SK-N-SH (cell line): ENCODE measurements at regions not wholly inside any gene's neighbourhood (a gene's known extent, or its start where the extent isn't known, plus 50 kb on each side); places are given as distances from the start of the nearest gene placed in this dataset.

Experiments
- CTCF ChIA-PET: fragments of 300-600, 350-600 bp; formaldehyde crosslinking; extraction: SDS; loops from one replicate; lab custom pipeline; 2021; lab: Yijun Ruan, JAX
- POLR2A ChIA-PET: fragments of 350-600 bp; sonication (Branson Sonifier 250); formaldehyde crosslinking; extraction: SDS; loops from one replicate; lab custom pipeline; 2020; ENCODE audit warnings: antibody characterized with exemption, inconsistent platforms; lab: Yijun Ruan, JAX
- DNase-seq: peaks from one replicate; pipeline ENCODE4 v3.0.0; 2012
- H2AFZ ChIP-seq: fragments of 200-600 bp; sonication (generic); 2 replicates; pipeline ENCODE4 v1.8.1; 2016; ENCODE audit warnings: antibody characterized with exemption, mild to moderate bottlenecking, low read depth
- H3F3A ChIP-seq: fragments of 200-600 bp; sonication (generic); replicated peaks from 2 replicates; pipeline ENCODE3; 2016; ENCODE audit warnings: antibody characterized with exemption, mild to moderate bottlenecking; ENCODE audit not compliant: insufficient read depth
- H3K27ac ChIP-seq, 2 experiments: fragments of 200-500 bp in 1 of 2; fragments of 200-600 bp in 1 of 2; sonication (Bioruptor generic) in 1 of 2; sonication (generic), shearing (Covaris generic) in 1 of 2; 2 replicates each; pipeline versions ENCODE4 v1.5.1 to v1.6.1; 2014 to 2016; ENCODE audit warnings: low read depth in 2 of 2, inconsistent platforms in 1 of 2, low read length in 1 of 2, mild to moderate bottlenecking in 1 of 2, mixed read lengths in 1 of 2
- H3K27me3 ChIP-seq: fragments of 200-600 bp; sonication (generic), shearing (Covaris generic); 2 replicates; pipeline ENCODE4 v1.6.1; 2016; ENCODE audit warnings: mixed run types; ENCODE audit not compliant: insufficient read depth
- H3K36me3 ChIP-seq, 2 experiments: fragments of 200-500 bp in 1 of 2; fragments of 200-600 bp in 1 of 2; sonication (Bioruptor generic) in 1 of 2; sonication (generic) in 1 of 2; replicated peaks in 1 of 2; 2 replicates each; pipeline versions ENCODE3 to v1.5.1; 2014 to 2016; ENCODE audit warnings: low read length in 1 of 2, mild to moderate bottlenecking in 1 of 2; ENCODE audit not compliant: insufficient read depth in 2 of 2, control insufficient read depth in 1 of 2
- H3K4me1 ChIP-seq, 2 experiments: fragments of 200-500 bp in 1 of 2; fragments of 200-600 bp in 1 of 2; sonication (Bioruptor generic) in 1 of 2; sonication (generic), shearing (Covaris generic) in 1 of 2; 2 replicates each; pipeline versions ENCODE4 v1.5.1 to v1.6.1; 2014 to 2016; ENCODE audit warnings: low read depth in 1 of 2, low read length in 1 of 2, mixed run types in 1 of 2; ENCODE audit not compliant: insufficient read depth in 2 of 2, control insufficient read depth in 1 of 2
- H3K4me2 ChIP-seq: fragments of 200-600 bp; sonication (generic), shearing (Covaris generic); 2 replicates; pipeline ENCODE4 v1.6.1; 2017; ENCODE audit warnings: mixed run types
- H3K4me3 ChIP-seq, 2 experiments: fragments of 200-500 bp in 1 of 2; fragments of 200-600 bp in 1 of 2; sonication (Bioruptor generic) in 1 of 2; sonication (generic), shearing (Covaris generic) in 1 of 2; 2 replicates each; pipeline versions ENCODE4 v1.5.1 to v1.8.1; 2014 to 2016; ENCODE audit warnings: low read depth in 2 of 2, inconsistent platforms in 1 of 2, low read length in 1 of 2, mild to moderate bottlenecking in 1 of 2, mixed read lengths in 1 of 2, moderate library complexity in 1 of 2
- H3K79me2 ChIP-seq: fragments of 200-600 bp; sonication (generic); 2 replicates; pipeline ENCODE4 v1.8.1; 2017; ENCODE audit warnings: mild to moderate bottlenecking; ENCODE audit not compliant: insufficient read depth
- H3K9ac ChIP-seq: fragments of 200-600 bp; sonication (generic); 2 replicates; pipeline ENCODE4 v1.6.1; 2017; ENCODE audit warnings: mixed run types
- H3K9me2 ChIP-seq: fragments of 200-600 bp; sonication (generic); 2 replicates; pipeline ENCODE4 v1.6.1; 2017; ENCODE audit warnings: mixed run types
- H3K9me3 ChIP-seq: fragments of 200-600 bp; sonication (generic); 2 replicates; pipeline ENCODE4 v1.6.1; 2017; ENCODE audit warnings: mixed run types, mild to moderate bottlenecking, moderate library complexity
- H4K20me1 ChIP-seq: fragments of 200-600 bp; sonication (generic); 2 replicates; pipeline ENCODE4 v1.6.1; 2017; ENCODE audit warnings: mild to moderate bottlenecking, mixed run types; ENCODE audit not compliant: insufficient read depth
- CHD2 ChIP-seq: fragments of 150-350 bp; IDR thresholded peaks from 2 replicates; pipeline ENCODE4 v1.6.1; 2018; ENCODE audit warnings: low read length; ENCODE audit not compliant: partially characterized antibody
- CTCF ChIP-seq: fragments of 200-600 bp; sonication (generic); IDR thresholded peaks from 2 replicates; pipeline ENCODE4 v1.6.1; 2017; ENCODE audit warnings: antibody characterized with exemption, mild to moderate bottlenecking, moderate library complexity
- ELF1 ChIP-seq: IDR thresholded peaks from 2 replicates; pipeline ENCODE4 v1.4.0; 2012
- FOXJ3 ChIP-seq: sonication (generic); formaldehyde crosslinking; IDR thresholded peaks from 2 replicates; pipeline ENCODE4 v1.5.1; 2020; ENCODE audit warnings: mild to moderate bottlenecking, missing genetic modification reagents
- GATA2 ChIP-seq: sonication (generic); formaldehyde crosslinking; IDR thresholded peaks from 2 replicates; pipeline ENCODE4 v1.5.0; 2020; ENCODE audit warnings: mild to moderate bottlenecking, missing genetic modification reagents
- MXI1 ChIP-seq: IDR thresholded peaks from 2 replicates; pipeline ENCODE4 v1.6.1; 2012; ENCODE audit warnings: mild to moderate bottlenecking, low read depth, low read length, improper control_type of control experiment
- PBX3 ChIP-seq: IDR thresholded peaks from 2 replicates; pipeline ENCODE4; 2012
- RAD21 ChIP-seq: IDR thresholded peaks from 2 replicates; pipeline ENCODE4 v1.6.1; 2012; ENCODE audit warnings: mild to moderate bottlenecking, low read length
- RXRA ChIP-seq: IDR thresholded peaks from 2 replicates; pipeline ENCODE4 v1.4.0; 2012; ENCODE audit warnings: low read depth, mild to moderate bottlenecking, borderline replicate concordance
- SMC3 ChIP-seq: IDR thresholded peaks from 2 replicates; pipeline ENCODE4 v1.6.1; 2012; ENCODE audit warnings: low read depth, low read length, improper control_type of control experiment
- USF1 ChIP-seq: IDR thresholded peaks from 2 replicates; pipeline ENCODE4 v1.4.0; 2012; ENCODE audit warnings: low read depth, borderline replicate concordance
- USF2 ChIP-seq: fragments of 150-350 bp; IDR thresholded peaks from 2 replicates; pipeline ENCODE4 v1.6.1; 2017; ENCODE audit warnings: antibody characterized with exemption, low read length, low read depth, borderline replicate concordance
- WGBS: methylation state at CpG from one replicate; pipeline ENCODE4 v1.1.6; 2017; ENCODE audit warnings: low lambda C conversion rate; 5-methylcytosine and 5-hydroxymethylcytosine counted together

- H3K9me2 ChIP-seq = no peaks in the 10 kb centered on the region
- H3K27ac ChIP-seq = no peak overlapping the region
- H3K27me3 ChIP-seq = peaks cover 1% of the 10 kb centered on the region; the same call in 1 of the 2 replicates
- no peaks in the 10 kb centered on the region for H4K20me1 ChIP-seq
- no peaks in the 10 kb centered on the region for H3K79me2 ChIP-seq
- WGBS = 30% methylated on average over 9 of the region's 9 CpGs
- POLR2A ChIA-PET = no interaction called here
- no peak overlapping the region for H3K4me3 ChIP-seq
- H3K4me2 ChIP-seq = no peak overlapping the region
- H3F3A ChIP-seq = no peaks in the 10 kb centered on the region
- H3K36me3 ChIP-seq = no peaks in the 10 kb centered on the region
- no peaks in the 10 kb centered on the region for H3K9me3 ChIP-seq
- no peaks in the 10 kb centered on the region for H3K4me1 ChIP-seq
- H2AFZ ChIP-seq = no peak overlapping the region
- TF ChIP-seq PBX3 (no peak), FOXJ3 (CRISPR knock-in tag) (no peak), RXRA (no peak), USF1 (no peak), GATA2 (CRISPR knock-in tag) (no peak), RAD21 (peak; percentile 75), MXI1 (no peak), CTCF (peak; percentile 63), ELF1 (no peak), USF2 (no peak), CHD2 (no peak), SMC3 (peak; percentile 69)
- no peak overlapping the region for H3K9ac ChIP-seq
- peak; percentile 49 for DNase-seq
- CTCF ChIA-PET = interaction anchor here (0.6 to 2.5 kb wide), 18 partner anchors 11 to 193 kb away, joined by 3 to 9 read pairs (median 4); partner anchors contain the start of gene PAXBP1
These were observed 55.0 kb upstream of the PAXBP1 start for GRCh38 chr21:32826329-32827167.
